ENCODE measurements at regions not wholly inside any gene's neighbourhood (a gene's known extent, or its start where the extent isn't known, plus 50 kb on each side); places are given as distances from the start of the nearest gene placed in this dataset.

GRCh38 chr6:94953867-94954631 is 623.3 kb upstream of the MANEA start (continued):
- TF ChIP-seq SIX5 (IDR thresholded peaks at IDR 0.05; ENCODE audit: low read depth, low read length, severe bottlenecking) (no peak), SUZ12 (IDR thresholded peaks at IDR 0.05; ENCODE audit: unreplicated experiment) (no peak), BHLHE40 (IDR thresholded peaks at IDR 0.05; ENCODE audit: borderline replicate concordance in 1 of 2, low read depth in 2 of 2, low read length in 1 of 2) (peak; percentile 24 to 51; a peak in 1 of 4 replicates), CREM (IDR thresholded peaks at IDR 0.05; ENCODE audit: low read depth) (no peak), ZNF384 (IDR thresholded peaks at IDR 0.05; ENCODE audit: borderline replicate concordance, low read depth, low read length) (no peak), REST (IDR thresholded peaks at IDR 0.05; ENCODE audit: low read depth, low read length) (no peak)

GRCh38 chr6:94955156-94955555 is 622.2 kb upstream of the MANEA start:
- no peak for FAIRE-seq
- H3K9me3 ChIP-seq (replicated peaks; ENCODE audit: control insufficient read depth, insufficient read depth, low read length): no peaks in the 10 kb centered on the region
- no peaks in the 10 kb centered on the region for H4K20me1 ChIP-seq (ENCODE audit: control insufficient read depth, insufficient read depth)
- H3K79me2 ChIP-seq (ENCODE audit: control insufficient read depth, insufficient read depth, low read length): no peaks in the 10 kb centered on the region
- CTCF ChIA-PET: no interaction called here
- RAD21 ChIA-PET (ENCODE audit: unreplicated experiment): no interaction called here
- H3K4me1 ChIP-seq (ENCODE audit: control insufficient read depth, insufficient read depth, low read length): no peaks in the 10 kb centered on the region
- H3K27me3 ChIP-seq (replicated peaks in 1 of 2; ENCODE audit: control insufficient read depth in 2 of 2, insufficient read depth in 2 of 2, low read length in 1 of 2): no peaks in the 10 kb centered on the region
- POLR2A ChIA-PET: no interaction called here
- in situ Hi-C loops (cut with MboI): no loop called here
- no TSS peak for BruUV-seq (replicated peaks)
- no peak overlapping the region for H3K4me3 ChIP-seq
- H3K4me2 ChIP-seq (ENCODE audit: control insufficient read depth, insufficient read depth): no peak overlapping the region
- 0 out of 3 replicates have a peak, but pooled peaks have one; percentile 7 for ATAC-seq
- no peak overlapping the region for H3K27ac ChIP-seq (ENCODE audit: control insufficient read depth, insufficient read depth)
- SMC1A ChIA-PET (ENCODE audit: uncharacterized antibody, unreplicated experiment): no interaction called here
- DNase-seq (ENCODE audit: low read depth, low spot score): no peak
- H3K9ac ChIP-seq (ENCODE audit: control insufficient read depth, insufficient read depth, low read length): no peak overlapping the region
- WGBS (ENCODE audit: insufficient coverage, insufficient replicate concordance, low lambda C conversion rate, missing lambda C conversion rate): 0% methylated on average over 1 of the region's 1 CpG
- no peak overlapping the region for H2AFZ ChIP-seq (ENCODE audit: control insufficient read depth, low read depth, low read length)
- H3K36me3 ChIP-seq (ENCODE audit: control insufficient read depth in 2 of 2, insufficient read depth in 2 of 2, low read length in 1 of 2): no peaks in the 10 kb centered on the region
- intact Hi-C loops (cut with micrococcal nuclease; ENCODE audit: unreplicated experiment): no loop called here
- TF ChIP-seq IRF3 (IDR thresholded peaks at IDR 0.05) (no peak), CREM (IDR thresholded peaks at IDR 0.05; ENCODE audit: low read depth) (no peak), RBBP5 (conservative IDR thresholded peaks at IDR 0.05) (no peak), SMC3 (IDR thresholded peaks at IDR 0.05; ENCODE audit: borderline replicate concordance, low read length) (no peak)
- TF ChIP-seq, protein P1, sequence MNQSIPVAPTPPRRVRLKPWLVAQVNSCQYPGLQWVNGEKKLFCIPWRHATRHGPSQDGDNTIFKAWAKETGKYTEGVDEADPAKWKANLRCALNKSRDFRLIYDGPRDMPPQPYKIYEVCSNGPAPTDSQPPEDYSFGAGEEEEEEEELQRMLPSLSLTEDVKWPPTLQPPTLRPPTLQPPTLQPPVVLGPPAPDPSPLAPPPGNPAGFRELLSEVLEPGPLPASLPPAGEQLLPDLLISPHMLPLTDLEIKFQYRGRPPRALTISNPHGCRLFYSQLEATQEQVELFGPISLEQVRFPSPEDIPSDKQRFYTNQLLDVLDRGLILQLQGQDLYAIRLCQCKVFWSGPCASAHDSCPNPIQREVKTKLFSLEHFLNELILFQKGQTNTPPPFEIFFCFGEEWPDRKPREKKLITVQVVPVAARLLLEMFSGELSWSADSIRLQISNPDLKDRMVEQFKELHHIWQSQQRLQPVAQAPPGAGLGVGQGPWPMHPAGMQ (IDR thresholded peaks at IDR 0.05; ENCODE audit: borderline replicate concordance): no peak

All from GM12878 (cell line).